PFSK-1 (cell line): ENCODE measurements at regions not wholly inside any gene's neighbourhood (a gene's known extent, or its start where the extent isn't known, plus 50 kb on each side); places are given as distances from the start of the nearest gene placed in this dataset.

ENCODE experiments used
- POLR2AphosphoS5 ChIP-seq: IDR thresholded peaks from 2 replicates; pipeline ENCODE4 v1.6.1; 2012; ENCODE audit warnings: low read depth, mild to moderate bottlenecking, control low read depth, low read length, moderate library complexity
- SIN3A ChIP-seq: IDR thresholded peaks from 2 replicates; pipeline ENCODE4 v1.6.1; 2012; ENCODE audit warnings: mild to moderate bottlenecking, low read length, moderate library complexity, borderline replicate concordance; ENCODE audit not compliant: insufficient read depth

DNA sequence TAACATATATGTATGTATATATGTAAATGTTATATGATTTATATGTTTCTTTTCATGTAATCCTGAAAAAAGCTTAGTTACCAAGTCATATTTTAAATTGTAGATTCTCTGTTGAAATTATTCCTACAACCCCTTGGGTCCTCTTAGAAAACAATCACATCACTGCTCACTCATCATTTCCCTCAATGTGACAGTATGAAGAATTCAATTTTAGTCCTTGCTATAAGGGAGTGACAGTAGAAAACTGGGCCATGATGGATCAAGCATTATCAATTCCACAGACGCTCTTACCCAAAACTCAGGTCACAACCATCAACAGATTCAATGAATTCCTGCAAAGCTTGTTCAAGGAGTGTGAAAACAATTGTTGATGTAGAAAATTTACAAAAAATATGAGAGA, 1389.5 kb upstream of the ACVR2A start:
- TF ChIP-seq SIN3A (no peak), POLR2AphosphoS5 (no peak)
